Liver (tissue), 8 donors: ENCODE measurements at regions not wholly inside any gene's neighbourhood (a gene's known extent, or its start where the extent isn't known, plus 50 kb on each side); places are given as distances from the start of the nearest gene placed in this dataset.

Experiments used
- DNase-seq: peaks from one replicate; pipeline ENCODE4 v3.0.0-alpha.2; 2017; ENCODE audit warnings: low spot score
- H3K27ac ChIP-seq, 2 donors: one replicate each; pipeline ENCODE4 v1.7.0; 2013; ENCODE audit warnings: inconsistent platforms in 2 of 2, low read length in 2 of 2, control low read depth in 1 of 2, low read depth in 1 of 2, mild to moderate bottlenecking in 1 of 2
- H3K27me3 ChIP-seq, 4 donors: one replicate each; pipeline versions ENCODE4 v1.6.1 to v1.7.0; 2013; ENCODE audit warnings: low read length in 3 of 4, inconsistent platforms in 1 of 4, mild to moderate bottlenecking in 1 of 4, moderate library complexity in 1 of 4; ENCODE audit not compliant: control insufficient read depth in 4 of 4, insufficient read depth in 4 of 4
- H3K36me3 ChIP-seq, 4 donors: one replicate each; pipeline versions ENCODE4 v1.6.1 to v1.7.0; 2013; ENCODE audit warnings: low read length in 3 of 4, mild to moderate bottlenecking in 3 of 4, low read depth in 1 of 4, moderate library complexity in 1 of 4; ENCODE audit not compliant: control insufficient read depth in 4 of 4, insufficient read depth in 3 of 4
- H3K4me1 ChIP-seq, 4 donors: one replicate each; pipeline versions ENCODE4 v1.6.1 to v1.7.0; 2013; ENCODE audit warnings: low read length in 3 of 4, mild to moderate bottlenecking in 3 of 4, moderate library complexity in 1 of 4; ENCODE audit not compliant: control insufficient read depth in 4 of 4, insufficient read depth in 4 of 4
- H3K4me3 ChIP-seq, 3 donors: one replicate each; pipeline versions ENCODE4 v1.6.1 to v1.7.0; 2013; ENCODE audit warnings: low read length in 3 of 3, control low read depth in 1 of 3, low read depth in 1 of 3, mild to moderate bottlenecking in 1 of 3
- H3K9ac ChIP-seq, 2 donors: one replicate each; pipeline ENCODE4 v1.7.0; 2013; ENCODE audit warnings: low read length in 2 of 2, mild to moderate bottlenecking in 2 of 2, moderate library complexity in 2 of 2, control low read depth in 1 of 2, low read depth in 1 of 2
- H3K9me3 ChIP-seq, 4 donors: one replicate each; pipeline versions ENCODE4 v1.6.1 to v1.7.0; 2013; ENCODE audit warnings: low read length in 3 of 4; ENCODE audit not compliant: control insufficient read depth in 4 of 4
- EGR1 ChIP-seq, 2 donors: IDR thresholded peaks; 2 replicates each; pipeline ENCODE4 v1.6.1; 2016 to 2018; ENCODE audit warnings: antibody characterized with exemption in 2 of 2, low read depth in 2 of 2
- FOXA1 ChIP-seq: IDR thresholded peaks from 2 replicates; pipeline ENCODE4 v1.6.1; 2016; ENCODE audit warnings: antibody characterized with exemption
- FOXA2 ChIP-seq: IDR thresholded peaks from 2 replicates; pipeline ENCODE4 v1.6.1; 2016; ENCODE audit warnings: antibody characterized with exemption
- GABPA ChIP-seq, 2 donors: IDR thresholded peaks in 1 of 2; conservative IDR thresholded peaks in 1 of 2; 2 replicates each; pipeline ENCODE4 v1.6.1; 2016; ENCODE audit warnings: antibody characterized with exemption in 2 of 2, mild to moderate bottlenecking in 1 of 2, moderate library complexity in 1 of 2
- HNF4A ChIP-seq, 2 donors: conservative IDR thresholded peaks; 2 replicates each; pipeline ENCODE4 v1.6.1; 2016; ENCODE audit warnings: antibody characterized with exemption in 2 of 2, mild to moderate bottlenecking in 2 of 2
- HNF4G ChIP-seq: IDR thresholded peaks from 2 replicates; pipeline ENCODE4 v1.6.1; 2016; ENCODE audit warnings: antibody characterized with exemption
- JUND ChIP-seq, 2 donors: IDR thresholded peaks; 2 replicates each; pipeline ENCODE4 v1.6.1; 2016; ENCODE audit warnings: antibody characterized with exemption in 2 of 2
- NR2F2 ChIP-seq: IDR thresholded peaks from 2 replicates; pipeline ENCODE4 v1.6.1; 2016; ENCODE audit warnings: antibody characterized with exemption
- RAD21 ChIP-seq, 2 donors: IDR thresholded peaks; 2 replicates each; pipeline ENCODE4 v1.6.1; 2016; ENCODE audit warnings: antibody characterized with exemption in 2 of 2, mild to moderate bottlenecking in 2 of 2
- RXRA ChIP-seq, 2 donors: IDR thresholded peaks; 2 replicates each; pipeline ENCODE4 v1.6.1; 2017 to 2018; ENCODE audit warnings: antibody characterized with exemption in 2 of 2, mild to moderate bottlenecking in 1 of 2
- SP1 ChIP-seq: IDR thresholded peaks from 2 replicates; pipeline ENCODE4 v1.6.1; 2018; ENCODE audit warnings: antibody characterized with exemption, mild to moderate bottlenecking
- TAF1 ChIP-seq: conservative IDR thresholded peaks from 2 replicates; pipeline ENCODE4 v1.6.1; 2016; ENCODE audit warnings: antibody characterized with exemption, mild to moderate bottlenecking
- YY1 ChIP-seq: IDR thresholded peaks from 2 replicates; pipeline ENCODE4 v1.6.1; 2016; ENCODE audit warnings: antibody characterized with exemption, mild to moderate bottlenecking
- WGBS: extraction: QIAGEN DNeasy Blood & Tissue Kit; methylation state at CpG from one replicate; pipeline ENCODE4 v1.1.7; 2013; 5-methylcytosine and 5-hydroxymethylcytosine counted together
- TF ChIP-seq, protein P1 (sequence below): IDR thresholded peaks from 2 replicates; pipeline ENCODE4 v1.6.1; 2016; ENCODE audit warnings: antibody characterized with exemption, mild to moderate bottlenecking
- TF ChIP-seq, protein P2 (sequence below): IDR thresholded peaks from 2 replicates; pipeline ENCODE4 v1.6.1; 2016; ENCODE audit warnings: antibody characterized with exemption
- TF ChIP-seq, protein P3 (sequence below): IDR thresholded peaks from 2 replicates; pipeline ENCODE4 v1.6.1; 2016; ENCODE audit warnings: antibody characterized with exemption
- TF ChIP-seq, protein P4 (sequence below): fragments of 150-350 bp; IDR thresholded peaks from 2 replicates; pipeline ENCODE4 v1.5.1; 2017; ENCODE audit warnings: improper control_type of control experiment, low read depth, low read length; ENCODE audit not compliant: missing input control
- TF ChIP-seq, protein P5 (sequence below): IDR thresholded peaks from 2 replicates; pipeline ENCODE4 v1.6.1; 2016; ENCODE audit warnings: antibody characterized with exemption
- donor health status: healthy.
- donor health status: healthy.
- donor health status: healthy.
- donor health status: healthy.
- donor health status: healthy.

DNA sequence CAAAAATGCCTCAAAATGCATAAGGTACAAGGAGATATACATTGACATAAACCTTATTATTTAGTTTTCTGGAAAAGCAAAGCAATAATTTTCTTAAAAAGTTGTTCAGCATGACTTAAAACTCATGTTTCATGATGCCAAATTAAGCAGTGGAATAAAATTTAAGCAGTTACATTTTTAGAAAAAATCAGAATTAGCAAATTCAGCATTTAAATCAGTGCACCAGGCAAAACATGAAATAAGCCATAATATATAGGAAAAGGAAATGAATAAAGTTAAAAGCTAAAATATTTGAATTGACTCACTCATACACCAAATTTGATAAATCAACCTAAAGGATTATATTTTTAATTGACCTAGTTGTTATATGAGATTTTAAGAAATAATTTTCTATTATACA, 795.1 kb upstream of the CDH6 start:
- H3K27me3 ChIP-seq, result no peaks in the 10 kb centered on the region
- no peaks in the 10 kb centered on the region for H3K4me1 ChIP-seq
- H3K36me3 ChIP-seq, result no peaks in the 10 kb centered on the region
- no peak overlapping the region for H3K4me3 ChIP-seq
- no peak for DNase-seq
- TF ChIP-seq EGR1 (IDR thresholded peaks at IDR 0.05; ENCODE audit: low read depth in 2 of 2) (no peak), GABPA (IDR thresholded peaks at IDR 0.05 in 1 of 2, conservative IDR thresholded peaks at IDR 0.05 in 1 of 2) (no peak), YY1 (no peak), RXRA (IDR thresholded peaks at IDR 0.05) (no peak), FOXA1 (no peak), RAD21 (IDR thresholded peaks at IDR 0.05) (no peak), JUND (IDR thresholded peaks at IDR 0.05) (no peak)
- TF ChIP-seq, protein P1, sequence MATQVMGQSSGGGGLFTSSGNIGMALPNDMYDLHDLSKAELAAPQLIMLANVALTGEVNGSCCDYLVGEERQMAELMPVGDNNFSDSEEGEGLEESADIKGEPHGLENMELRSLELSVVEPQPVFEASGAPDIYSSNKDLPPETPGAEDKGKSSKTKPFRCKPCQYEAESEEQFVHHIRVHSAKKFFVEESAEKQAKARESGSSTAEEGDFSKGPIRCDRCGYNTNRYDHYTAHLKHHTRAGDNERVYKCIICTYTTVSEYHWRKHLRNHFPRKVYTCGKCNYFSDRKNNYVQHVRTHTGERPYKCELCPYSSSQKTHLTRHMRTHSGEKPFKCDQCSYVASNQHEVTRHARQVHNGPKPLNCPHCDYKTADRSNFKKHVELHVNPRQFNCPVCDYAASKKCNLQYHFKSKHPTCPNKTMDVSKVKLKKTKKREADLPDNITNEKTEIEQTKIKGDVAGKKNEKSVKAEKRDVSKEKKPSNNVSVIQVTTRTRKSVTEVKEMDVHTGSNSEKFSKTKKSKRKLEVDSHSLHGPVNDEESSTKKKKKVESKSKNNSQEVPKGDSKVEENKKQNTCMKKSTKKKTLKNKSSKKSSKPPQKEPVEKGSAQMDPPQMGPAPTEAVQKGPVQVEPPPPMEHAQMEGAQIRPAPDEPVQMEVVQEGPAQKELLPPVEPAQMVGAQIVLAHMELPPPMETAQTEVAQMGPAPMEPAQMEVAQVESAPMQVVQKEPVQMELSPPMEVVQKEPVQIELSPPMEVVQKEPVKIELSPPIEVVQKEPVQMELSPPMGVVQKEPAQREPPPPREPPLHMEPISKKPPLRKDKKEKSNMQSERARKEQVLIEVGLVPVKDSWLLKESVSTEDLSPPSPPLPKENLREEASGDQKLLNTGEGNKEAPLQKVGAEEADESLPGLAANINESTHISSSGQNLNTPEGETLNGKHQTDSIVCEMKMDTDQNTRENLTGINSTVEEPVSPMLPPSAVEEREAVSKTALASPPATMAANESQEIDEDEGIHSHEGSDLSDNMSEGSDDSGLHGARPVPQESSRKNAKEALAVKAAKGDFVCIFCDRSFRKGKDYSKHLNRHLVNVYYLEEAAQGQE, result no peak
- TF ChIP-seq, protein P2, sequence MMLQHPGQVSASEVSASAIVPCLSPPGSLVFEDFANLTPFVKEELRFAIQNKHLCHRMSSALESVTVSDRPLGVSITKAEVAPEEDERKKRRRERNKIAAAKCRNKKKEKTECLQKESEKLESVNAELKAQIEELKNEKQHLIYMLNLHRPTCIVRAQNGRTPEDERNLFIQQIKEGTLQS, result no peak
- TF ChIP-seq, protein P3, sequence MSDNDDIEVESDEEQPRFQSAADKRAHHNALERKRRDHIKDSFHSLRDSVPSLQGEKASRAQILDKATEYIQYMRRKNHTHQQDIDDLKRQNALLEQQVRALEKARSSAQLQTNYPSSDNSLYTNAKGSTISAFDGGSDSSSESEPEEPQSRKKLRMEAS, result no peak
- H3K9me3 ChIP-seq, result no peaks in the 10 kb centered on the region
- H3K9ac ChIP-seq, result no peak overlapping the region
- no peak overlapping the region for H3K27ac ChIP-seq

DNA sequence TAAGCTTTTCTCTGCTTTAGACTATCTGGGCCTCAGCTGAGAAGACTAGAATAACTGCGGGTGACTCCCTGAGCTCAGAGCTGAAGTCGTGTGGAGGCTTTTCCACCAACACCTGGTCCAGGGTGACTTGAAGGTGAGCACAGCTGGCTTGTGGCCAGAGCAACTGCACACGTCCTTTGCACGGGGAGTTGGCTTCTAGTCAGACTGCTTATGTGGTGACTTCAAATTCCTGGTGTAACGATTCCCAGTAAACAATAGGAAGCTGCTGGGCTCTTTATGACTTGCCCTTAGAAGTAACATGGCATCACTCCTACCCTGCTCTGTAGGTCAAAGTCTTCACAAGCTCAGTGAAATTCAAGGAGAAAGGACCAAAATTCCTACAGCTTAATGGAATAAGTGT, 800.6 kb upstream of the CDH6 start:
- WGBS, result 72% methylated on average over 5 of the region's 5 CpGs
- no peaks in the 10 kb centered on the region for H3K36me3 ChIP-seq
- H3K27ac ChIP-seq, result no peak overlapping the region
- TF ChIP-seq NR2F2, result no peak
- no peak for TF ChIP-seq FOXA1
- TF ChIP-seq, protein P4, sequence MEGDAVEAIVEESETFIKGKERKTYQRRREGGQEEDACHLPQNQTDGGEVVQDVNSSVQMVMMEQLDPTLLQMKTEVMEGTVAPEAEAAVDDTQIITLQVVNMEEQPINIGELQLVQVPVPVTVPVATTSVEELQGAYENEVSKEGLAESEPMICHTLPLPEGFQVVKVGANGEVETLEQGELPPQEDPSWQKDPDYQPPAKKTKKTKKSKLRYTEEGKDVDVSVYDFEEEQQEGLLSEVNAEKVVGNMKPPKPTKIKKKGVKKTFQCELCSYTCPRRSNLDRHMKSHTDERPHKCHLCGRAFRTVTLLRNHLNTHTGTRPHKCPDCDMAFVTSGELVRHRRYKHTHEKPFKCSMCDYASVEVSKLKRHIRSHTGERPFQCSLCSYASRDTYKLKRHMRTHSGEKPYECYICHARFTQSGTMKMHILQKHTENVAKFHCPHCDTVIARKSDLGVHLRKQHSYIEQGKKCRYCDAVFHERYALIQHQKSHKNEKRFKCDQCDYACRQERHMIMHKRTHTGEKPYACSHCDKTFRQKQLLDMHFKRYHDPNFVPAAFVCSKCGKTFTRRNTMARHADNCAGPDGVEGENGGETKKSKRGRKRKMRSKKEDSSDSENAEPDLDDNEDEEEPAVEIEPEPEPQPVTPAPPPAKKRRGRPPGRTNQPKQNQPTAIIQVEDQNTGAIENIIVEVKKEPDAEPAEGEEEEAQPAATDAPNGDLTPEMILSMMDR, result no peak
- TF ChIP-seq HNF4G, result no peak
- no peak for TF ChIP-seq RAD21 (IDR thresholded peaks at IDR 0.05)
- TF ChIP-seq EGR1 (IDR thresholded peaks at IDR 0.05; ENCODE audit: low read depth in 2 of 2), result no peak
- TF ChIP-seq, protein P5, sequence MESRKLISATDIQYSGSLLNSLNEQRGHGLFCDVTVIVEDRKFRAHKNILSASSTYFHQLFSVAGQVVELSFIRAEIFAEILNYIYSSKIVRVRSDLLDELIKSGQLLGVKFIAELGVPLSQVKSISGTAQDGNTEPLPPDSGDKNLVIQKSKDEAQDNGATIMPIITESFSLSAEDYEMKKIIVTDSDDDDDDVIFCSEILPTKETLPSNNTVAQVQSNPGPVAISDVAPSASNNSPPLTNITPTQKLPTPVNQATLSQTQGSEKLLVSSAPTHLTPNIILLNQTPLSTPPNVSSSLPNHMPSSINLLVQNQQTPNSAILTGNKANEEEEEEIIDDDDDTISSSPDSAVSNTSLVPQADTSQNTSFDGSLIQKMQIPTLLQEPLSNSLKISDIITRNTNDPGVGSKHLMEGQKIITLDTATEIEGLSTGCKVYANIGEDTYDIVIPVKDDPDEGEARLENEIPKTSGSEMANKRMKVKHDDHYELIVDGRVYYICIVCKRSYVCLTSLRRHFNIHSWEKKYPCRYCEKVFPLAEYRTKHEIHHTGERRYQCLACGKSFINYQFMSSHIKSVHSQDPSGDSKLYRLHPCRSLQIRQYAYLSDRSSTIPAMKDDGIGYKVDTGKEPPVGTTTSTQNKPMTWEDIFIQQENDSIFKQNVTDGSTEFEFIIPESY, result no peak
- TF ChIP-seq, protein P2, result no peak
- TF ChIP-seq, protein P1, result no peak
- TF ChIP-seq, protein P3, result no peak
- TF ChIP-seq YY1, result no peak
- no peak for TF ChIP-seq FOXA2
- no peak for TF ChIP-seq SP1
- no peak for TF ChIP-seq GABPA (IDR thresholded peaks at IDR 0.05 in 1 of 2, conservative IDR thresholded peaks at IDR 0.05 in 1 of 2)
- TF ChIP-seq HNF4A (conservative IDR thresholded peaks at IDR 0.05), result no peak
- TF ChIP-seq JUND (IDR thresholded peaks at IDR 0.05), result no peak
- TF ChIP-seq TAF1, result no peak
- no peak for TF ChIP-seq RXRA (IDR thresholded peaks at IDR 0.05)
- no peak for DNase-seq
- H3K9ac ChIP-seq, result no peak overlapping the region
- no peaks in the 10 kb centered on the region for H3K9me3 ChIP-seq
- no peaks in the 10 kb centered on the region for H3K27me3 ChIP-seq
- no peaks in the 10 kb centered on the region for H3K4me1 ChIP-seq
- no peak overlapping the region for H3K4me3 ChIP-seq
